SK-N-SH treated with all-trans-retinoic acid at 6 μM for 48 hours (cell line): ENCODE measurements at regions not wholly inside any gene's neighbourhood (a gene's known extent, or its start where the extent isn't known, plus 50 kb on each side); places are given as distances from the start of the nearest gene placed in this dataset.

Experiments
- ATAC-seq: fragments of 200-7000 bp; cut with Tn5 transposase; 3 replicates; pipeline ENCODE4 v1.9.1; 2020; ENCODE audit warnings: mild to moderate bottlenecking, moderate library complexity
- BACH2 ChIP-seq: fragments of 250-450 bp; sonication (Bioruptor Pico); IDR thresholded peaks from 2 replicates; pipeline ENCODE4 v1.9.0; 2021; ENCODE audit warnings: mild to moderate bottlenecking, borderline replicate concordance
- CREB5 ChIP-seq: fragments of 250-450 bp; sonication (Bioruptor Pico); IDR thresholded peaks from 2 replicates; pipeline ENCODE4 v1.5.1; 2020; ENCODE audit warnings: low read depth, mild to moderate bottlenecking, moderate library complexity
- CSDC2 ChIP-seq: fragments of 250-450 bp; sonication (Bioruptor Pico); IDR thresholded peaks from 2 replicates; pipeline ENCODE4 v1.5.0; 2020; ENCODE audit warnings: mild to moderate bottlenecking, moderate library complexity
- CSRNP3 ChIP-seq: fragments of 250-450 bp; sonication (Bioruptor Pico); IDR thresholded peaks from 2 replicates; pipeline ENCODE4 v1.5.1; 2021; ENCODE audit warnings: mild to moderate bottlenecking, moderate library complexity
- ESRRG ChIP-seq: fragments of 250-450 bp; sonication (Bioruptor Pico); IDR thresholded peaks from 2 replicates; pipeline ENCODE4 v1.6.1; 2021; ENCODE audit warnings: mild to moderate bottlenecking
- GLIS3 ChIP-seq: fragments of 250-450 bp; sonication (Bioruptor Pico); IDR thresholded peaks from 2 replicates; pipeline ENCODE4 v1.5.0; 2020; ENCODE audit warnings: mild to moderate bottlenecking, moderate library complexity
- ISL1 ChIP-seq: fragments of 250-450 bp; sonication (Bioruptor Pico); IDR thresholded peaks from 2 replicates; pipeline ENCODE4 v2.1.2; 2022; ENCODE audit warnings: mild to moderate bottlenecking, moderate library complexity
- PATZ1 ChIP-seq: fragments of 250-450 bp; sonication (Bioruptor Pico); IDR thresholded peaks from 2 replicates; pipeline ENCODE4 v1.8.0; 2020; ENCODE audit warnings: mild to moderate bottlenecking, moderate library complexity, borderline replicate concordance
- POU6F1 ChIP-seq: fragments of 250-450 bp; sonication (Bioruptor Pico); IDR thresholded peaks from 2 replicates; pipeline ENCODE4 v1.8.0; 2021; ENCODE audit warnings: low read depth, mild to moderate bottlenecking, moderate library complexity, borderline replicate concordance
- PPARA ChIP-seq: fragments of 250-450 bp; sonication (Bioruptor Pico); IDR thresholded peaks from 2 replicates; pipeline ENCODE4 v1.5.0; 2020; ENCODE audit warnings: mild to moderate bottlenecking, borderline replicate concordance
- RARB ChIP-seq: fragments of 250-450 bp; sonication (Bioruptor Pico); IDR thresholded peaks from 2 replicates; pipeline ENCODE4 v1.8.0; 2021; ENCODE audit warnings: mild to moderate bottlenecking, moderate library complexity
- SNAI2 ChIP-seq: fragments of 250-450 bp; sonication (Bioruptor Pico); IDR thresholded peaks from 2 replicates; pipeline ENCODE4 v1.5.0; 2020; ENCODE audit warnings: mild to moderate bottlenecking, moderate library complexity
- TCF4 ChIP-seq: fragments of 250-450 bp; sonication (Bioruptor Pico); IDR thresholded peaks from 2 replicates; pipeline ENCODE4 v1.8.0; 2021; ENCODE audit warnings: mild to moderate bottlenecking, moderate library complexity, borderline replicate concordance
- TOX ChIP-seq: fragments of 250-450 bp; sonication (Bioruptor Pico); IDR thresholded peaks from 2 replicates; pipeline ENCODE4 v1.8.0; 2021; ENCODE audit warnings: mild to moderate bottlenecking, moderate library complexity, borderline replicate concordance
- TSHZ2 ChIP-seq: fragments of 250-450 bp; sonication (Bioruptor Pico); IDR thresholded peaks from 2 replicates; pipeline ENCODE4 v1.5.0; 2020; ENCODE audit warnings: mild to moderate bottlenecking, moderate library complexity
- ZC3H10 ChIP-seq: fragments of 250-450 bp; sonication (Bioruptor Pico); IDR thresholded peaks from 2 replicates; pipeline ENCODE4 v1.5.1; 2021; ENCODE audit warnings: mild to moderate bottlenecking, moderate library complexity
- ZFP3 ChIP-seq: fragments of 250-450 bp; sonication (Bioruptor Pico); IDR thresholded peaks from 2 replicates; pipeline ENCODE4 v1.5.0; 2020; ENCODE audit warnings: mild to moderate bottlenecking, moderate library complexity
- ZFP30 ChIP-seq: fragments of 450-650 bp; formaldehyde crosslinking; IDR thresholded peaks from 2 replicates; pipeline ENCODE4 v1.5.0; 2022; ENCODE audit warnings: mild to moderate bottlenecking, moderate library complexity
- ZNF70 ChIP-seq: fragments of 450-650 bp; formaldehyde crosslinking; IDR thresholded peaks from 2 replicates; pipeline ENCODE4 v1.5.0; 2020; ENCODE audit warnings: mild to moderate bottlenecking, moderate library complexity
- ZNF8 ChIP-seq: fragments of 450-650 bp; formaldehyde crosslinking; IDR thresholded peaks from 2 replicates; pipeline ENCODE4 v1.5.0; 2020; ENCODE audit warnings: mild to moderate bottlenecking, moderate library complexity

GRCh38 chr12:127077262-127078045 is 1189.5 kb upstream of the TMEM132C start (continued):
- TF ChIP-seq CREB5 (CRISPR knock-in tag) (no peak), TOX (CRISPR knock-in tag) (no peak), TCF4 (CRISPR knock-in tag) (no peak), RARB (no peak), PATZ1 (CRISPR knock-in tag) (no peak), ZNF70 (CRISPR knock-in tag) (no peak), CSDC2 (CRISPR knock-in tag) (no peak), PPARA (CRISPR knock-in tag) (no peak), GLIS3 (CRISPR knock-in tag) (no peak), ZFP3 (CRISPR knock-in tag) (no peak), SNAI2 (CRISPR knock-in tag) (no peak), ZFP30 (CRISPR knock-in tag) (no peak), ISL1 (CRISPR knock-in tag) (no peak), ZC3H10 (CRISPR knock-in tag) (no peak)

GRCh38 chr12:127078577-127079350 is 1188.2 kb upstream of the TMEM132C start:
- no peak for TF ChIP-seq BACH2 (CRISPR knock-in tag)
- TF ChIP-seq, all 23 proteins: peak for 0
- ATAC-seq: no peak

GRCh38 chr12:127079636-127080035 is 1187.3 kb upstream of the TMEM132C start:
- no peak for ATAC-seq
- no peak for TF ChIP-seq ISL1 (CRISPR knock-in tag)

- no peak for ATAC-seq
- TF ChIP-seq ISL1 (CRISPR knock-in tag) (no peak), TCF4 (CRISPR knock-in tag) (no peak), CSDC2 (CRISPR knock-in tag) (no peak), PATZ1 (CRISPR knock-in tag) (no peak), GLIS3 (CRISPR knock-in tag) (no peak), ZC3H10 (CRISPR knock-in tag) (no peak), ESRRG (no peak), ZNF8 (no peak), CSRNP3 (CRISPR knock-in tag) (no peak), TSHZ2 (no peak), BACH2 (CRISPR knock-in tag) (no peak), ZFP3 (CRISPR knock-in tag) (no peak), PPARA (CRISPR knock-in tag) (no peak), POU6F1 (CRISPR knock-in tag) (no peak), ZNF70 (CRISPR knock-in tag) (no peak), SNAI2 (CRISPR knock-in tag) (no peak), TOX (CRISPR knock-in tag) (no peak)
These were observed 1185.9 kb upstream of the TMEM132C start for GRCh38 chr12:127081058-127081457.
